ENCODE measurements at regions not wholly inside any gene's neighbourhood (a gene's known extent, or its start where the extent isn't known, plus 50 kb on each side); places are given as distances from the start of the nearest gene placed in this dataset.

GRCh38 chr4:152132776-152133175, 372.0 kb upstream of the GATB start:
- H3K27me3 ChIP-seq (ENCODE audit: control insufficient read depth in 3 of 3, insufficient read depth in 3 of 3, low read length in 3 of 3), result no peaks in the 10 kb centered on the region
- no peak overlapping the region for H3K27ac ChIP-seq (ENCODE audit: low read depth, low read length)
- H3K4me3 ChIP-seq (ENCODE audit: low read length in 3 of 3), result no peak overlapping the region
- H3K9me3 ChIP-seq (ENCODE audit: control insufficient read depth in 3 of 3, low read length in 3 of 3), result no peaks in the 10 kb centered on the region
- no peak overlapping the region for H3K9ac ChIP-seq (ENCODE audit: low read depth in 1 of 3, low read length in 3 of 3)
- H3K4me1 ChIP-seq (ENCODE audit: control insufficient read depth in 3 of 3, insufficient read depth in 3 of 3, low read length in 3 of 3), result no peaks in the 10 kb centered on the region
- H3K36me3 ChIP-seq (ENCODE audit: control insufficient read depth in 3 of 3, insufficient read depth in 3 of 3, low read length in 3 of 3), result no peaks in the 10 kb centered on the region

- Histone ChIP-seq H3K27me3 (ENCODE audit: control insufficient read depth in 3 of 3, insufficient read depth in 3 of 3, low read length in 3 of 3) (no peaks in the 10 kb centered on the region), H3K4me3 (ENCODE audit: low read length in 3 of 3) (no peak overlapping the region), H3K9ac (ENCODE audit: low read depth in 1 of 3, low read length in 3 of 3) (no peak overlapping the region), H3K27ac (ENCODE audit: low read depth, low read length) (no peak overlapping the region), H3K36me3 (ENCODE audit: control insufficient read depth in 3 of 3, insufficient read depth in 3 of 3, low read length in 3 of 3) (no peaks in the 10 kb centered on the region), H3K9me3 (ENCODE audit: control insufficient read depth in 3 of 3, low read length in 3 of 3) (no peaks in the 10 kb centered on the region), H3K4me1 (ENCODE audit: control insufficient read depth in 3 of 3, insufficient read depth in 3 of 3, low read length in 3 of 3) (no peaks in the 10 kb centered on the region)
Measured at GRCh38 chr4:152128356-152128755, 367.5 kb upstream of the GATB start.

GRCh38 chr4:152126238-152126637, 365.4 kb upstream of the GATB start:
- H3K27ac ChIP-seq (ENCODE audit: low read depth, low read length), result no peak overlapping the region
- H3K9me3 ChIP-seq (ENCODE audit: control insufficient read depth in 3 of 3, low read length in 3 of 3), result peaks cover 0 to 2% (median 0%) of the 10 kb centered on the region in 3 donors
- H3K27me3 ChIP-seq (ENCODE audit: control insufficient read depth in 3 of 3, insufficient read depth in 3 of 3, low read length in 3 of 3), result no peaks in the 10 kb centered on the region
- H3K4me3 ChIP-seq (ENCODE audit: low read length in 3 of 3), result no peak overlapping the region
- H3K9ac ChIP-seq (ENCODE audit: low read depth in 1 of 3, low read length in 3 of 3), result no peak overlapping the region
- no peaks in the 10 kb centered on the region for H3K4me1 ChIP-seq (ENCODE audit: control insufficient read depth in 3 of 3, insufficient read depth in 3 of 3, low read length in 3 of 3)
- H3K36me3 ChIP-seq (ENCODE audit: control insufficient read depth in 3 of 3, insufficient read depth in 3 of 3, low read length in 3 of 3), result no peaks in the 10 kb centered on the region

DNA sequence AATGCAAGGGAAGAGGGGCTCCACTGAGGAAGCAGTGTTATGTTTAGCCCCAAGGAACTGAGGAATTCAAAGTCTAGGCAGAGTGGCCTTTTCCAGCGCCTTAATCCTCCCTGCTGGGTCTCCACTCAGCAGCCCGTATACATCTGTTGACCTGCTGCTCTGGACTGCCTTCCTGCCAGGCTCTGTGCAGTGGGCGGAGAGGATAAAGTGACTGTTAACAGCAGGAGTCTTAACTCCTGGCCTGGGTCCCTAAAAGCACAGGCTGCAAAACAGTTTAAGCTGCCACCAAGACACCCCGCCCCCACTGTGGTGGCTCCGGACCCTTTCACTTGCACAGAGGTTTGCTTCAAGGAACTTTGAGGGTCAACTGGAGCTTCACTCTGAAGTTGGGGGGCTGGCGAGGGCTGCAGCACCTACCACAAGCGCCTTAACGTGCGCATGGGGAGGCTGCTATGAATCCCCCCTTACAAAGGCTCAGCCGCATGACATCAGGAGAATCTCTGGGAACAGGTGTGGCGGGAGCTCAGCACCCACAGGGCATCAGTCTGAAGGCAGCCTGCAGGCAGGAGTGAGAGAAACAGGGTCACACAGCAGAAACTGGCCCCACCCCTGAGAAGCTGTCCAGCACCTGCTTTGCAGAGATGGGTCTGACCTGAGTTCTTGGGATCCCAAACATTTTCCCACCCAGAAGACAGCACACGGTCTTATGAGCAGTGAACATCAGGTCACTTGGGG, 358.2 kb upstream of the GATB start:
- H3K9ac ChIP-seq (ENCODE audit: low read depth in 1 of 3, low read length in 3 of 3), result peak overlapping the region in 1 of 3 donors; percentile 55
- H3K4me3 ChIP-seq (ENCODE audit: low read length in 3 of 3), result peak overlapping the region in 2 of 3 donors; percentile 24 to 42
- H3K27ac ChIP-seq (ENCODE audit: low read depth, low read length), result no peak overlapping the region

GRCh38 chr4:152117933-152118507, 357.2 kb upstream of the GATB start:
- H3K27ac ChIP-seq (ENCODE audit: low read depth, low read length), result no peak overlapping the region
- H3K9me3 ChIP-seq (ENCODE audit: control insufficient read depth in 3 of 3, low read length in 3 of 3), result peaks cover 0 to 2% (median 0%) of the 10 kb centered on the region in 3 donors
- H3K9ac ChIP-seq (ENCODE audit: low read depth in 1 of 3, low read length in 3 of 3), result no peak overlapping the region
- no peaks in the 10 kb centered on the region for H3K27me3 ChIP-seq (ENCODE audit: control insufficient read depth in 3 of 3, insufficient read depth in 3 of 3, low read length in 3 of 3)
- H3K4me1 ChIP-seq (ENCODE audit: control insufficient read depth in 3 of 3, insufficient read depth in 3 of 3, low read length in 3 of 3), result peaks cover 26 to 49% (median 40%) of the 10 kb centered on the region in 3 donors
- no peak overlapping the region for H3K4me3 ChIP-seq (ENCODE audit: low read length in 3 of 3)
- no peaks in the 10 kb centered on the region for H3K36me3 ChIP-seq (ENCODE audit: control insufficient read depth in 3 of 3, insufficient read depth in 3 of 3, low read length in 3 of 3)

More for the DNA sequence above, 358.2 kb upstream of the GATB start:
- H3K4me1 ChIP-seq (ENCODE audit: control insufficient read depth in 3 of 3, insufficient read depth in 3 of 3, low read length in 3 of 3), result peaks cover 26 to 41% (median 34%) of the 10 kb centered on the region in 3 donors
- peaks cover 0 to 2% (median 0%) of the 10 kb centered on the region in 3 donors for H3K9me3 ChIP-seq (ENCODE audit: control insufficient read depth in 3 of 3, low read length in 3 of 3)
- no peaks in the 10 kb centered on the region for H3K27me3 ChIP-seq (ENCODE audit: control insufficient read depth in 3 of 3, insufficient read depth in 3 of 3, low read length in 3 of 3)
- no peaks in the 10 kb centered on the region for H3K36me3 ChIP-seq (ENCODE audit: control insufficient read depth in 3 of 3, insufficient read depth in 3 of 3, low read length in 3 of 3)

DNA sequence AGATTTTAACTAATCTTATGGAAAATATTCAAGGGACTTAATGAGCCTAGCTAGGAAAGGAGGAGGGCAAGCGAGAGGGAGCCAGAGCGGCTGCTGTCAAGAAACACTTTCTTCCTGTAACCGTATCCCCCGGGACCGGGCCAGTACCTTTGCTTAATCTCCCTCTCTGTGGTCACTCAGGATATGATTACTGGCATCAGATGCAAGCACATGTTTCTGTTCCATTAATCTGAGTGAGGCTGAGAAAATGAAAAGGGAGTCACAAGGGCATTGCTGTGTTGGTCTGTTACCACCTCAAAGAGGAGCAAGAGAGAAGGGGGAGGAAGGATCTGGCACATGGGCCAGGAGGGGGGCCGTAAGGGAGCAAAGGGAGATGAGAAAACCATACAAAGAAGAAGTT, 356.7 kb upstream of the GATB start:
- H3K36me3 ChIP-seq (ENCODE audit: control insufficient read depth in 3 of 3, insufficient read depth in 3 of 3, low read length in 3 of 3), result no peaks in the 10 kb centered on the region
- peaks cover 26 to 51% (median 40%) of the 10 kb centered on the region in 3 donors for H3K4me1 ChIP-seq (ENCODE audit: control insufficient read depth in 3 of 3, insufficient read depth in 3 of 3, low read length in 3 of 3)
- H3K27ac ChIP-seq (ENCODE audit: low read depth, low read length), result no peak overlapping the region
- H3K9ac ChIP-seq (ENCODE audit: low read depth in 1 of 3, low read length in 3 of 3), result no peak overlapping the region
- H3K27me3 ChIP-seq (ENCODE audit: control insufficient read depth in 3 of 3, insufficient read depth in 3 of 3, low read length in 3 of 3), result no peaks in the 10 kb centered on the region
- H3K4me3 ChIP-seq (ENCODE audit: low read length in 3 of 3), result no peak overlapping the region
- H3K9me3 ChIP-seq (ENCODE audit: control insufficient read depth in 3 of 3, low read length in 3 of 3), result peaks cover 0 to 2% (median 0%) of the 10 kb centered on the region in 3 donors

DNA sequence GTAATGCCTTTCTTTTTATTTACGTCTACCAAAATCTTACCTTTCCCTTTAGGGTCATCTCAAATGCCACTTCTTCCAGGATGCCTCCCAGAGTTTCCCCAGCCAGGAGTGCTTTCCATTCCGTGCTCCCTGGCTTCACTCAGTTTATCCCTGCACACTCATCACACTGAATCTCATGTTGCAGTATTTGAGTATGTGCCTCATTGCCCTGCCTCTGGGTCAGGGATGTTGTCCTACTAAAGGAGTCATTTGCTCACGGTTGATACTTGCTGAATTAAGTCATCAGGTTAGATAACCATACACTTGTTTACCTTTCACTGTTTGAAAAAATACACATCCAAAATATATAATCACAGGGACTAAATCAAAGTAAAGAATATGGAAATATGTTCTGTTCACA, 356.2 kb upstream of the GATB start:
- Histone ChIP-seq H3K27me3 (ENCODE audit: control insufficient read depth in 3 of 3, insufficient read depth in 3 of 3, low read length in 3 of 3) (no peaks in the 10 kb centered on the region), H3K4me1 (ENCODE audit: control insufficient read depth in 3 of 3, insufficient read depth in 3 of 3, low read length in 3 of 3) (peaks cover 26 to 51% (median 40%) of the 10 kb centered on the region in 3 donors), H3K27ac (ENCODE audit: low read depth, low read length) (no peak overlapping the region), H3K4me3 (ENCODE audit: low read length in 3 of 3) (no peak overlapping the region), H3K9ac (ENCODE audit: low read depth in 1 of 3, low read length in 3 of 3) (no peak overlapping the region), H3K36me3 (ENCODE audit: control insufficient read depth in 3 of 3, insufficient read depth in 3 of 3, low read length in 3 of 3) (no peaks in the 10 kb centered on the region), H3K9me3 (ENCODE audit: control insufficient read depth in 3 of 3, low read length in 3 of 3) (no peaks in the 10 kb centered on the region)

DNA sequence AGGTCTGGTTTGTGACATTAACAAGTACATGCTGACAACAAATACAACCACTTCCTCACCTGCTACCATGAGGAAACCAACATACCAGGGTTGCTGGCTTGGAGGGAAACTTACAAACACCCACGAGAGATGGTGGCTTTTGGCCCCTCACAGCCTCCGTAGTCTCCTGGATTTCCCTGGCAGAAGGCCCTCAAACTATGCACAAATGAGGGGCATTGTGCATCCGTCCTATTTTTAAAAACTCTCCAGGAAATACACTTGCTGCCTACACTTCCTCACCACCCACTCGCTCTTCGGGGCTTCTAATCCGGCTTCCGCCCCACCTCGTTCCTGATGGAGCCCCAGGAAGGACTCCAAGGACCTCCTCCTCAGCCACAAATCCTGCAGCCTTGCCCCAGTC, 355.0 kb upstream of the GATB start:
- no peaks in the 10 kb centered on the region for H3K27me3 ChIP-seq (ENCODE audit: control insufficient read depth in 3 of 3, insufficient read depth in 3 of 3, low read length in 3 of 3)
- no peaks in the 10 kb centered on the region for H3K36me3 ChIP-seq (ENCODE audit: control insufficient read depth in 3 of 3, insufficient read depth in 3 of 3, low read length in 3 of 3)
- no peak overlapping the region for H3K4me3 ChIP-seq (ENCODE audit: low read length in 3 of 3)
- H3K4me1 ChIP-seq (ENCODE audit: control insufficient read depth in 3 of 3, insufficient read depth in 3 of 3, low read length in 3 of 3), result peaks cover 26 to 51% (median 40%) of the 10 kb centered on the region in 3 donors
- no peaks in the 10 kb centered on the region for H3K9me3 ChIP-seq (ENCODE audit: control insufficient read depth in 3 of 3, low read length in 3 of 3)
- no peak overlapping the region for H3K9ac ChIP-seq (ENCODE audit: low read depth in 1 of 3, low read length in 3 of 3)
- no peak overlapping the region for H3K27ac ChIP-seq (ENCODE audit: low read depth, low read length)

DNA sequence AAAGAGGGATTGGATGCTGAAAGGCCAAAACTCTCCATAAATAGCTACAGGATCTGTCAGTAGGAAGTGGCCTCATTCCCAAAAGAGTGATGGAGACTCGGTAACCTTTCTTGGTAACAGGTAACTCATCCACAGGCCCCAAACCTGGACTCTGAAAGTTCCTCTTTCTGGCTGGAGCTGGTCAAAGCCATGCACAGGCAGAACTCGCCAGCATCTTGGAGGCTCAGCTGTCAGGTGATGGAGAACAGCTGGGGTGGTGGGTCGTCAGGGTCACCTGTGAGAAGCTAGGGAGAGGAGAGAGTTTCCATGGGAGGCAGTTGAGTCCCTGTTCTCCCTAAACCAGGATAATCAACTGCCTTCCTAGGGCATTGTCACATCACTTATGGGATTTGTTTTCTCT, 354.3 kb upstream of the GATB start:
- no peaks in the 10 kb centered on the region for H3K27me3 ChIP-seq (ENCODE audit: control insufficient read depth in 3 of 3, insufficient read depth in 3 of 3, low read length in 3 of 3)
- no peak overlapping the region for H3K9ac ChIP-seq (ENCODE audit: low read depth in 1 of 3, low read length in 3 of 3)
- peaks cover 26 to 51% (median 40%) of the 10 kb centered on the region in 3 donors for H3K4me1 ChIP-seq (ENCODE audit: control insufficient read depth in 3 of 3, insufficient read depth in 3 of 3, low read length in 3 of 3)
- no peak overlapping the region for H3K4me3 ChIP-seq (ENCODE audit: low read length in 3 of 3)
- H3K9me3 ChIP-seq (ENCODE audit: control insufficient read depth in 3 of 3, low read length in 3 of 3), result no peaks in the 10 kb centered on the region
- H3K27ac ChIP-seq (ENCODE audit: low read depth, low read length), result no peak overlapping the region
- H3K36me3 ChIP-seq (ENCODE audit: control insufficient read depth in 3 of 3, insufficient read depth in 3 of 3, low read length in 3 of 3), result no peaks in the 10 kb centered on the region

DNA sequence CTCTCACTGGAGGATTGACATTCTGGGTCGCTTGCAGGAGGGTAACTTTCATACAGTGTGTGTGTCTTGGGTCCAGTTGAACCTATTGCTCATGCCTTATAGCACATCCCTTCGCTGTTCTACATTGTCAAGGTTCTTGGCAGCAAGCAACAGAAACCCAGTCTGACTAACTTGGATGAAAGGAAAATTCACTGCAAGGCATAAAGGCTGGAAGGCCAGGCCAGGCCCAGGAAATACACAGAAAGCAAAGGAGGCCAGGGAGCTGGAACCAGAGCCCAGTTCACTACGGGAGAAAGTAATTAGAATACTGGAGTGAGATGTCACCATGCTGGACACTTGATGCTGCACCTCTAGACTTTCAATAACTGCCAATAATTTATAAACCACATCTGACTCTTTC, 353.8 kb upstream of the GATB start:
- Histone ChIP-seq H3K27ac (ENCODE audit: low read depth, low read length) (no peak overlapping the region), H3K4me3 (ENCODE audit: low read length in 3 of 3) (no peak overlapping the region), H3K27me3 (ENCODE audit: control insufficient read depth in 3 of 3, insufficient read depth in 3 of 3, low read length in 3 of 3) (no peaks in the 10 kb centered on the region), H3K4me1 (ENCODE audit: control insufficient read depth in 3 of 3, insufficient read depth in 3 of 3, low read length in 3 of 3) (peaks cover 30 to 55% (median 41%) of the 10 kb centered on the region in 3 donors), H3K36me3 (ENCODE audit: control insufficient read depth in 3 of 3, insufficient read depth in 3 of 3, low read length in 3 of 3) (no peaks in the 10 kb centered on the region), H3K9ac (ENCODE audit: low read depth in 1 of 3, low read length in 3 of 3) (no peak overlapping the region), H3K9me3 (ENCODE audit: control insufficient read depth in 3 of 3, low read length in 3 of 3) (no peaks in the 10 kb centered on the region)
